ENCODE measurements at regions not wholly inside any gene's neighbourhood (a gene's known extent, or its start where the extent isn't known, plus 50 kb on each side); places are given as distances from the start of the nearest gene placed in this dataset.

DNA sequence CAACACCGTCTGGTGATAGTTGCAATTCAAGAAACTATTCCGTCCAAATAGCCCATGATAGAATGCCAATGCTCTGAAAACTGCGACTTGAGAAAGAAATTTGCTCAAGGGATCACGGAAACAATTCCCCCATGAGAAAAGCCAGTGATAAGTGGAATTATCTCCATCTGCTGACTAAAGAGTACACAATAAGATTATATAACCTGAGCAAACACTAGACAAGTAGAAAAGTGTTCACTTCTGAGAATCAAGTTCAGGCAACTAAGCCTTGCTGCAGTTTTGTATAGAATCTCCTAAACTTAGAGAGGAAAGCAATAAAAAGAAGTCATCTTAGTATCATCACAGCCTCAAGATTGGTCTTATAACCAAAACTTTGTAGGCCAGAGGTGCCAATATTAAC lies 336.3 kb upstream of the NRXN1 start:
- no peak for TF ChIP-seq POLR2A (IDR thresholded peaks at IDR 0.05)
- TF ChIP-seq, protein P1, sequence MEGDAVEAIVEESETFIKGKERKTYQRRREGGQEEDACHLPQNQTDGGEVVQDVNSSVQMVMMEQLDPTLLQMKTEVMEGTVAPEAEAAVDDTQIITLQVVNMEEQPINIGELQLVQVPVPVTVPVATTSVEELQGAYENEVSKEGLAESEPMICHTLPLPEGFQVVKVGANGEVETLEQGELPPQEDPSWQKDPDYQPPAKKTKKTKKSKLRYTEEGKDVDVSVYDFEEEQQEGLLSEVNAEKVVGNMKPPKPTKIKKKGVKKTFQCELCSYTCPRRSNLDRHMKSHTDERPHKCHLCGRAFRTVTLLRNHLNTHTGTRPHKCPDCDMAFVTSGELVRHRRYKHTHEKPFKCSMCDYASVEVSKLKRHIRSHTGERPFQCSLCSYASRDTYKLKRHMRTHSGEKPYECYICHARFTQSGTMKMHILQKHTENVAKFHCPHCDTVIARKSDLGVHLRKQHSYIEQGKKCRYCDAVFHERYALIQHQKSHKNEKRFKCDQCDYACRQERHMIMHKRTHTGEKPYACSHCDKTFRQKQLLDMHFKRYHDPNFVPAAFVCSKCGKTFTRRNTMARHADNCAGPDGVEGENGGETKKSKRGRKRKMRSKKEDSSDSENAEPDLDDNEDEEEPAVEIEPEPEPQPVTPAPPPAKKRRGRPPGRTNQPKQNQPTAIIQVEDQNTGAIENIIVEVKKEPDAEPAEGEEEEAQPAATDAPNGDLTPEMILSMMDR (IDR thresholded peaks at IDR 0.05) = no peak
